HG03060 (cell line): ENCODE measurements at regions not wholly inside any gene's neighbourhood (a gene's known extent, or its start where the extent isn't known, plus 50 kb on each side); places are given as distances from the start of the nearest gene placed in this dataset.
"Not testable (repeated sequence)": the region's sequence is repeated elsewhere in the genome, so short reads cannot be mapped to it uniquely, and the experiment has no call there.

ENCODE experiments used
- ATAC-seq: cut with Tn5 transposase; IDR thresholded peaks from one replicate; pipeline ENCODE4 v1.9.1; 2021; ENCODE audit warnings: low read depth, moderate number of reproducible peaks; ENCODE audit not compliant: unreplicated experiment

DNA sequence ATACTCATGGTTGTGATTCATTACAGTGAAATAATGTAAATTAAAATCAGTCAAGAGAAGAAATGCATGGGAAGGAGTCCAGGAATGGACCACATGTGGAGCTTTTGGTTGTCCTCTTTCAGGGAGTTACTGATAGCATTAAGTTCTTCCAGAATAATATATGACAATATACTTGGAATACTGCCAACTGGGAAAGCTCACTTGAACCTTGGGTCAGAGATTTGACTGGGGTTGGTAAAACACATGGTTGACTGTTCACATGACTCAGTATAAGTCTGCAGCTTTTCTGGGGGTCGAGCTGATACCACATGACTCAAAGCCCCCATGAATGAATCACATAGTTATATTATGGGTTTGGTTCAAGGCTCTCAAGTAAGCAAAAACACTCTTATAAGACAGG lies 1109.0 kb upstream of the CHAC2 start:
- no peak for ATAC-seq

DNA sequence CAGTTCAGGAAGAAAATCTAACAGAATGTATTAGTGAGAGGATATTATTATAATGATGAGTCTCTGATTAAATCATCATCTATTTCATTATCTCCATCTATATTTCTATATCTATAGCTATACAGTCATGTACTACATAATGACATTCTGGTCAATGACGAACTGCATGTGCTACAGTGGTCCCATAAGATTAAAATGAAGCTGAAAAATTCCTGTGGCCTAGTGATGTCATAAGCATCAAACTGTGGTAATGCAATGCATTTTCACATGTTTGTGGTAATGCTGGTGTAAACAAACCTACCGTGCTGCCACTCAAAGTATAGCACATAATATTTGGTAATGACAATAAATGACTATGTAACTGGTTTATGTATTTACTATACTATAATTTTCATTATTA lies 1127.9 kb upstream of the CHAC2 start:
- ATAC-seq, result no peak

DNA sequence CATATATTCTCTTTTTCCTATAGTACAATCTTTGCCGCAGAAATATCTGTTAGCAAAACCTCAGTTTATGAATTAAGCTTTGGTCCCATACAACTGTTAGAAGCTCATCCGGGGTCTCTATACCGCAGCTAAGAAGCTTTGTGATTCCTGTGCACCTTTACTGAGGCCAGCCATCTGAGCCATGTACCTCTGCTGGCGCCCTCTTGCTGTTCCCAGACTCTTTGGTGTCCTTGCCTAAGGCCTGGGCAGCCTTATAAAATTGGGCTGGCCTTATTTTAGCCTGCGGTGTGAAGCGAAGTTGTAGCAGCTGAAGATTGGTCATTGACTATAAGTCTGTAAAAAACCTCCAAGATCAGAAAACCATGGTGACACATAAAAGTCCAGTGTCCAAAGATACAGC lies 1135.1 kb upstream of the CHAC2 start:
- ATAC-seq, result no peak

DNA sequence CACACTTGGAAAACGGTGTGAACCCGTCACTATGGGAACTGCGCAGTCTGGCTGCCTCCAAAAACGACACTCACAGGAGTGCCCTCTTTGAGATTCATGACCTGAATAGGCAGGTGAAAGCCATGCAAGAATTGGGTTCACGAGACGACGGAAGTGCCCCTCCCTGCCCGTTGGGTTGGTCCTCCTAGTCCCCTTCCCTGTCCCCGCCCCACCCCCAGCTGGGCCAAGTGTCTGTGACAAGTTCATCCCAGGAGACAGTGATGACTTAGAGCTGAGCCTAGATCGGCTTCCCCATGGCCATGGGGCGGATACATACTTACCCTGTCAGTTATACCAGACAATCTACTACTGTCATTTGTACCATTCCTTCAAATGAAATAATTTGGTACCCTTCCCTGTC lies 1137.7 kb upstream of the CHAC2 start:
- ATAC-seq, result no peak

DNA sequence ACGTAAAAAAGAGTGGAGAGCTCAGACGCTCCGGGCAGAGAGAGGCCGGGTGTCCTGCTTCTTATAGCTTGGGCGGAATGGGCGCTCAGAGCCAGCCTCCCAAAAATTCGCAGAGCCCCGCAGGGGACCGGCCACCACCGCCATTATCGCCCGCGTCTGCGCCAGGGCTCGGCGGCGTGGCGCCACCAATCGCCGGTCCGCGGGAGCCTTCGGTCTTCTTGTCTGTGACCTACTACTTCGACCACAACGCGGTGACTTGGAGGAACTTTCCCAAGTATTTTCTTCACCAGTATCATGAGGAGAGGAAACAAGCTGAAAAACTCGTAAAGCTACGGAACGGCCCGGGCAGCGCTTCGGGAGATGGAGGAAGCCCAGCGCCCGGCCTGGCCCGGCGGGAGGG lies 1138.1 kb upstream of the CHAC2 start:
- ATAC-seq, result no peak

DNA sequence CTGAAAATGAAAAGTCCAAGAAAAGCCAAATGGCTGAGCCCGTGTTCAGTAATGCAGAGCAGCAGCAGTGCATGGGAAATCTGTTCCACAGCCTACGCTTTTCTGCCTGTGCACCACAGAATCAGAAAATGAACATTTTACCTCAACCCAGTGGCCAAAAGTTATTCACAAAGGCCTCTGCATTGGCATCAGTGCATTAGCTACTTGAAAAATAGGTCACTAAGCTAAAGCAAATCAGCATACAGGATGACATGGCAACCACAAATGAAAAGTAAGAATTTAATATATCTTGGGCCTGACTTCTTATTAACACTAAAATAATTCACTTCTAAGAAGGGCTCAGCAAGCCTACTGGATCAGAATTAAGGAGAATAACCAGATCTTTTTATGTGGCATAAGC lies 1145.3 kb upstream of the CHAC2 start:
- ATAC-seq, result no peak

DNA sequence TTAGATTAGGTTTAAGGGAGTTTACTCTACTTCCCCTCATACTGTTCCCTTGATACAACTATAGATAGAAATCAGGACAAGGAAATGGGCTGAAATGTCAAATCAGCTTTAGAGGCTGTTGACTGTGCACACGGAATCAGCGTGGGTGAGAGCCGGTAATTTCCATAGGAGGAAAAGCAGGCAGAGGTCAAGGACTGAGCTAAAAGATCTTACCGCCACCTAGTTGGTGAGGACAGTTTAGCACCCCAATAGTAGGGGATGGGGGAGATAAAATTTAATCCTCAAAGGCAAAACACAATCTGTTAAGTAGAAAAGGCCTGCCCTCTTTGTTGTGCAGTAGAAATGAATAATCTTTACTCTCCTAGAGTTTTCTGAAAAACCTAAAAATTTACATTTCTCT lies 1154.5 kb upstream of the CHAC2 start:
- ATAC-seq, result no peak

DNA sequence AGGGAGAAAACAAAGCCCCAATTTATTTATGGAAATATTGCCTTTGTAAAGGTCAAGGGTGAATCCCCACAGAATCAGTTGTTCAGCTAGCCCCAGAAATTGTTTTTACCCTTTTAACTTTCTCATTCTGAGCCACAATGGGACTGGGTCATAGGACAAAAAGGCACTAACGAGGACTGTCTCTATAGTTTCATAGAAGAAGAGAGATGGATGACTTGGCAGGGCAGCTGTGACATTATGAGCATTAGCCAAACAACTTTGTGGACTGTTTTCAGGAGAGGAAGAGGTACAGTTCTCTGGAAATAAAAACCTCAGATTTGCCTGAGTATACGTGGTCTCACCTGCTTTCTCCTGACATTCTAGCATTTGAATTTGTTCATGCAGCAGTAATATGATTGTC lies 1155.8 kb upstream of the CHAC2 start:
- ATAC-seq, result no peak

DNA sequence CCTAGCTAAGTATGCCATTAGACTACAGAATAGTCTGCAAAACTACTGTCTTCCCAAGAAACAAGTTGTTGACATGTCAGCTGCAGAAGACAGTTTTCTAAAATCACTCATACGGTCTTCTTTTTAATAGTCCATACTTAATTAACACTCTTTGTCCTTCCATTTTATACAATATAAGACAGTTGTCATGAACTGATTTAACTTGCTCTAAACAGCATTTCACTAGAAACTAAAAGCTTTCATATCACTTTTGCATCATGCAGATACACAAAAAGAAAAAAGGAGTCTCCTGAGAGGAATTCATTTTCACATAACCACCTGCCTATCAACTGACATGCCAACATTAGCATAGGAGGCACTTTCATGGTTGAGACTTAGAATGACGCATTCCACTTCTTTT lies 1159.6 kb upstream of the CHAC2 start:
- ATAC-seq, result no peak

DNA sequence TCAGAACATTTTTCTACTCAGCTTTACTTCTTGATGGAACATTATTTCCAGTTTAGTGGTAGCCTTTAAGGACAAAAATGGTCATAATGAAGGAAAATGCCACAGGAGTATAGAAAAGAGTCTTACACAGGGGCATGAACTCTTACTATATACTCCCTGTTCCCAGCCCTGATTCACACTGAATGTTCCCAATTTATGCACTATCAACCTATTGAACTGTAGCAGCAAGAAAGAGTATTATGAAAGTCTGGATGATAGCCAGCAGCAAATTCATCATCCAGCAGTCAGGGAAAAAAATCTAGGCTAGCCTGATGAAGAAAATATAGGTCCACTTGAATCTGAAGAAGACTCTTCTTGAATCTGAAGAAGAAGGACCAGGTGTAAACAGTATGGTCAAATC lies 1170.3 kb upstream of the CHAC2 start:
- ATAC-seq, result no peak

DNA sequence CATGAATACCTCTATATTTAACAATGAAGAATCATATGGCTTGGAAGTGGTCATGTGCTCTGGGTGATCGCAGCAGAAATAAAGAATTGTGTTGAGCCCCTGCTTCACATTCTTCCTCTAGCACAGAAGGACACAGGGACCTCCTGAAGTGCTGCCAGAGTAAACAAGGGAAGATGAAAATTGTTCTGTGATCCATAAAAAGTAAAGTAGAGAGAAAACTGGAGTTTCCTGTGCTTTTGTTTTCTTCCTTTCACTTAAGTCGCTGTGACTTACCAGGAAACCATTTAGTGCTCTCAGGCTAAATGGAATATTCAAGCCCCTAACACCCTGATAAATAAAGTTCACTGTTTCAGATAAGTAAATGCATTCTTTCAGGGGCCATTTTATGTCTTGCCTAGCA lies 1173.6 kb upstream of the CHAC2 start:
- no peak for ATAC-seq

DNA sequence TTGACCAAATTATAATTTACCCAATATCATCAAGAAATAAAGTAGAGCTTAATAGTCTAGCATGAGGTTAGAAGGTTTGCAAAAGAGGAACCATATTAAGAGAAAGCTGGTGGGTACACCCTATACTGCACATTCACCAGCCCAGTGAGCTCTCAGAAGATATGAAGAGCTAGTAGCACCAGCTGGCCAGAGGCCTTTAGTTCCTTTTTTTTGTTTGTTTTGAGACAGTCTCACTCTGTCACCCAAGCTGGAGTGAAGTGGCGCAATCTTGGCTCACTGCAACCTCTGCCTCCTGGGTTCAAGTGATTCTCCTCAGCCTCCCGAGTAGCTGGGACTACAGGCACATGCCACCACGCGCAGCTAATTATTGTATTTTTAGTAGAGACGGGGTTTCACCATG lies 1183.5 kb upstream of the CHAC2 start:
- not testable (repeated sequence) for ATAC-seq

DNA sequence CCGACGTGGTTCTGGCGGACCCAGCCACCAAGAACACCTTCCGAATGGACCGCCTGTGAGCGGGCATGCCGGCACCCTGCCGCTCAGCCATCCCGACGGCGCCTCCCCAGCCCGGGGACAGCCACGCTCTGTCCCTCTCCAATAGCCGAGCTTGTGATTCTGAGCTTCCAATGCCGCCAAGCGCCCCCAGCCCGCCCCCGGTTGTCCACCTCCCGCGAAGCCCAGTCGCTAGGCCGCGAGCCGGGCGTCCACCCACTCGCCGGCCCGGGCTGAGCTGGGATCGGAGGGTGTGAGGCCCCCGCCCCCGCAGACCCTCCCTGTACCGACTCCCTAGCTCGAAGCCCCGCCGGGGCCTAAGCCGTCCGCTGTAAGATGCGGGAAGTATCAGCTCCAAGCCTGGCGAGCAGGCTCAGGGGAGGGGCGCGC lies 1195.1 kb upstream of the CHAC2 start:
- no peak for ATAC-seq

DNA sequence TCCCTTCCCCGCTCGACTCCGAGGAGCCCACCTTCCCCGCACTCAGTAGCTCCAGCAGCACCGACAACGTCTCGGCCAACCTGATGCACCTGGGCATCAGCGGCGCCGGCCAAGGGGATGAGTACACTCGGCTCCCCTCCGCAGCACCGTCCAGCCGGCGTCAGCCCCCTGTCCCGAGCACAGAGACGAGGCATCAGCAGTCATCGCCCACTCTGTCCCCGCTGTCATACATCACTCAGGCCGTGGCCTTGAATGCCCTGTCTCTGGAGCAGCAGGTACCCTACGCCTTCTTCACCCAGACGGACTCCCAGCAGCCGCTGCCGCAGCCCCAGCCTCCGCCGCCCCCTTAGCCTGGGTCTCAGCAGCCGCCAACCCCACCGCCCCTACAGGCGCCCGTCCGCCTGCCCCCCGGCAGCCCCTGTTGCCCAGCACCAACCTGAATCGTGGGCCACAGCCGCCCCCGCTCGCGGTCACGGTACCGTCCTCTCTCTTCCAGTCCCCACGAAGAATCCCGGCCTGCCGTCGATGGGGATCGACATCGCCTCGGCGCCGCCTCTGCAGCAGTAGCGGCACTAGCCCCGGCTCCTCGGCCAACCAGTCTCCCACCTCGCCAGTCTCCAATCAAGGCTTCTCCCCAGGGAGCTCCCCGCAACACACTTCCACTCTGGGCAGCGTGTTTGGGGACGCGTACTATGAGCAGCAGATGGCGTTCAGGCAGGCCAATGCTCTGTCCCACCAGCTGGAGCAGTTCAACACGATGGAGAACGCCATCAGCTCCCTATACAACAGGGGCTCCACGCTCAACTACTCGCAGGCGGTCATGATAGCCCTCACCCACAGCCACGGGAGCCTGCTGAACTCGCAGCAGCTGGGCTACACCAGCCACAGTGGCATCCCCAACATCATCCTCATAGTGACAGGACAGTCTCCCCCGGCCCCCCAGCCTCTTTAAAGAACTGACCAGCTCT lies 1195.9 kb upstream of the CHAC2 start:
- ATAC-seq, result no peak

DNA sequence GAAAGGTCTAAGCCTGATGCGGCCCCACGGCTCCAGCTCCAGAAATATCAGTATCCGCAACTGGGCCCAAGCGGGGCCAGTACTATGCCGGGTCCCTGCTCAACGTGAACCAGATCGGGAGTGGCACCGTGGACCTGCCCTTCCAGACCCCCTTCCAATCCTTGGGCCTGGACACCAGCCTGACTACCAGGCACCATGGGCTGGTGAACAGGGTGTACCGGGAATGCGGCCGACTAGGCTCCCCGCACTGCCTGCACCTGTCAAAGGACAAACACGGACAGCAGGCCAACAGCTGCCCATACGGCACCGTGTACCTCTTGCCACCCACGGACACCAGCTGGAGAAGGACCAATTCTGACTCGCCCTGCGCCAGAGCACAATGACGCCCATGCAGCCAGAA lies 1196.9 kb upstream of the CHAC2 start:
- no peak for ATAC-seq

DNA sequence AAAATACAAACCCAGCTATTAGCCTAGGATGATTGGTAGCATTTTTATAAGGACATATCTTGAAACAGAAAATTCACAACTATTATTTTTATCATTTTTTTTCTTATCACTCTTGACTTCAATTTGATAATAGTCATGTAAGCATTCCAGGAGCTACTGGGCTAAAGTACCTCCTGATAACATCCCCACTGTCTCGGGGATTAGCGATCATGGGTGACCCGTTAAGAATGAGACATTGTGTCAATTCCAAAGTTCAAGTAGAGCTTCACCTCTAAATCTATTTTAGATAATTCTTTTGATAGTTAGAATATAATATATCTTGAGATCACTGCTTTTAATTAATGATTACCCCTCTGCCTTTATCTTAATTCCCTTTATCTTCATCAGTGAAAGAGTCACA lies 1204.5 kb upstream of the CHAC2 start:
- no peak for ATAC-seq

DNA sequence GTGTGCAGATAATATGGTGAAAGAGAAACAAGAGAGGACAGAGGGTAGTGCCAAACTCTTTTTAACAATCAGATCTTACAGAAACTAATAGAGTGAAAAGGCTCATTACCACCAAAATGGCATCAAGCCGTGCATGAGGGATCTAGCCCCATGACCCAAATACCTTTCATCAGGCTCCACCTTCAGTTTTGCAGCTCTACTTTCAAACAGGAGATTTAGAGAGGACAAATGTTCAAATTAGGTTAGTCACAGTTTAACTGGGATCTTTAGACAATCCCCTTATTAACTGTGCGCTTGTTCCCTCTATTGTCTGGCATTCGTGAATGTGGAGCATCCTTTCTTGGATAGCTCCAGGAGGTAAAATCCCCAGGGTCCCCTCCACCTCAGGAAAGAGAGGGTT lies 1209.3 kb upstream of the CHAC2 start:
- ATAC-seq, result no peak

DNA sequence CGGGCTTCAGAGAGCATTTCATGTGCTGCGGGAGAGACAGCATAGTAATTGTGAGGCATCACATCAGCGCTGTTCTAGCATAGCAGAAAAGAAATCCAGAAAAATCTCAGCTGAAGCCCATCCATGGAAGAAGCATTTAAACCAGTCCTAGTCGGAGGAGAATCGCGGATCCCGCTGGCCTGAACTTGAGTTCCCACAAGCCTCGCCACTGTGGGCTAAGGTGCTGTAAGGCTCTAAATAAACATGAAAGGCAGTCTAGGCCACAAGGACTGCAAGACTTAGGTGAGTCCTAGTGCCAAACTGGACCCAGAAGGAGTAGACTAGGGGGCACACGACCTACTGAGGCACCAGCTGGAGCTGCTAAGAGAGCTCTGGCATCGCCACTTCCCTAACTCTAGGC lies 1225.3 kb upstream of the CHAC2 start:
- no peak for ATAC-seq

DNA sequence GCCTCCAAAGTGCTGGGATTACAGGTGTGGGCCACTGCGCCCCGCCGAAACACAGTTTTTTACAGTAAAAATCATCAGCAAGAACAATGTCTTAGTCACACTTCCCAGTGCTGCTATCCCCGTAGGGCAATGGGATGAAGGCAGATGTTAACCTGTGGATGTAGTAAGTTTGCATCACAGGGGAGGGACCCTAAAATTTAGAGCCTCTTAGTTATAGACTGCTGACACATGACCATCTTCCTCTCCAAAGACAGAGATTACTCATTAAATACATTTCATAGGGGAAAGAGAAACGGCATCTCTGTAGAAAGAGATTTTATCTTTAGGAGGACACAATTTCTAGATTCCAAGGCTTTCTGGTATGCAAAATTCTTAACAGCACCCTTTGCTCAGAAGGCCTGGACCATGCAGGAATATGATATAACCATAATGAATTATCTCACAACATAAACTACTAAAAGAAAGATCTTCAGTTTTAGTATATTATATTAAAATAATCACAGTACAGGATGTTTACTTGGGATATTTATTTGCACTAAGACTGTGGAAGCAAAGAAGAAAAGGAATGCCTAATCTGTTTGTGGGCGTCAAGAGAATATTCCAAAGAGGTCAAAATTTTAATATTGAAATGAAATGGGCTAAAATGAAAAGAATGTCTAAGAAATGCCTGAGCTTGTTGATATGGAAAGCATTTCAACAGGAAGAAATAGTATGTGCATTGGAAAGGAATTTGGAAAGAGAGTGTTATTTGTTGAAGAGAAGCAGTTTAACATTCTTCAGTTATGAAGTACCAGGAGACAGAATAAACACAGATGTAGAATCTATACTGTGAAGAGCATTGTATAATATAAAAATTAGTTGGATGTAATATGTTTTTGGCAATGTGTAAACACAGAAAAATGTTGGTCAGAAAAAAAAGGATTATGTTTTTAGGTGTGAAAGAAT lies 1228.3 kb upstream of the CHAC2 start:
- no peak for ATAC-seq

DNA sequence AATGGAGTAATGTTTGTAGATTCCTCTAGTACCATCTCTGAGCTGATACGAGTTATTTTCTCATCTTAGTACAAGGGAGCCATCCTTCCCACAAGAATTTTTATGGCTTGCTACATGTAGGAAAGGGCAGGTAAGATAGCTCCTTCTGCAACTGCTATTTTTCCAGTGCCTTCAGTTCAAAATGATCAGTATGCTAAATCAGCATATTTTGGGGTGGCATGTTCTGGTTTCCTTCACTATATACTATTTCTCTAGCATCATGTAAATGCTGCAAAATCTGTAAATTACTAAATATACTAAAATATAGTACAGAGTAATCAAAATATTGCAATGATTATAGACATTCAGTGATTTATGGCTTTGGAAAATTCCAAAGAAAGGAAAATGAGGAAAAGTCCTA lies 1230.0 kb upstream of the CHAC2 start:
- no peak for ATAC-seq

DNA sequence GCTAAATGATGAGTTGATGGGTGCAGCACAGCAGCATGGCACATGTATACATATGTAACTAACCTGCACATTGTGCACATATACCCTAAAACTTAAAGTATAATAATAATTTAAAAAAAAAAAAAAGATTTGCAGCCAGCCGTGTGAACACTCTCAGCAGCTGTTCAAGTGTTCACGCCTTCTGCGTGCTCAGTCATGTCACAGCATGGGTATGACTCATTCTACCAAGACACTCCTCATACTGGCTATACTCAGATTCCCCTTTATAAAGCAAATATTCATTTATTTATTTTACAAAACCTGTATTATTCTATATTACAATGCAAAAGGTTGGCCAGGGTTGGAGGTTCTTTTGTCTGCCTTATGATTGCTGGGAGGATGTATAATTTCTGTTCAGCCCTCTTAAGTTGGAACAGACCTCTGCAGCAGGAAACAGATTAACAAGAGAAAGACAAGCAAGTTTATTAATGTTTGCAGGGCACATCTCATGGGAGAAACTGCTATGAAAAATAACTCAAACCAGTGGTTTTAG lies 1230.6 kb upstream of the CHAC2 start:
- no peak for ATAC-seq
